Hepatocyte (in vitro differentiated cells): ENCODE measurements at regions not wholly inside any gene's neighbourhood (a gene's known extent, or its start where the extent isn't known, plus 50 kb on each side); places are given as distances from the start of the nearest gene placed in this dataset.

Experiments
- DNase-seq: peaks from one replicate; pipeline ENCODE4 v3.0.0-alpha.2; 2016; ENCODE audit warnings: low spot score
- H2AFZ ChIP-seq: fragments of 200-600 bp; sonication (generic); 2 replicates; pipeline ENCODE4 v1.6.0; 2016; ENCODE audit warnings: antibody characterized with exemption, mild to moderate bottlenecking
- H3K27ac ChIP-seq: fragments of 200-600 bp; sonication (generic); 2 replicates; pipeline ENCODE4 v1.5.1; 2016; ENCODE audit warnings: mild to moderate bottlenecking
- H3K27me3 ChIP-seq: fragments of 200-600 bp; sonication (generic); 2 replicates; pipeline ENCODE4 v1.6.1; 2016
- H3K36me3 ChIP-seq: fragments of 200-600 bp; sonication (generic); replicated peaks from 2 replicates; pipeline ENCODE4 v1.5.1; 2016; ENCODE audit warnings: low read depth; ENCODE audit not compliant: insufficient read depth
- H3K4me1 ChIP-seq: fragments of 200-600 bp; sonication (generic); 2 replicates; pipeline ENCODE4 v1.5.1; 2016; ENCODE audit warnings: mild to moderate bottlenecking, moderate library complexity; ENCODE audit not compliant: insufficient read depth
- H3K4me2 ChIP-seq: fragments of 200-600 bp; sonication (generic); 2 replicates; pipeline ENCODE4 v1.6.0; 2016
- H3K4me3 ChIP-seq: fragments of 200-600 bp; sonication (generic); 2 replicates; pipeline ENCODE4 v1.5.1; 2016; ENCODE audit warnings: mild to moderate bottlenecking
- H3K79me2 ChIP-seq: fragments of 200-600 bp; sonication (generic); 2 replicates; pipeline ENCODE4 v1.6.0; 2017; ENCODE audit warnings: mild to moderate bottlenecking
- H3K9me2 ChIP-seq: fragments of 200-600 bp; sonication (generic); replicated peaks from 2 replicates; pipeline ENCODE4 v1.6.0; 2017; ENCODE audit warnings: mild to moderate bottlenecking; ENCODE audit not compliant: insufficient read depth
- H3K9me3 ChIP-seq: fragments of 200-600 bp; sonication (generic); 2 replicates; pipeline ENCODE4 v1.5.1; 2016; ENCODE audit warnings: low read depth, mild to moderate bottlenecking
- H4K20me1 ChIP-seq: fragments of 200-600 bp; sonication (generic); 2 replicates; pipeline ENCODE4 v1.6.0; 2016; ENCODE audit warnings: mild to moderate bottlenecking; ENCODE audit not compliant: insufficient read depth, poor library complexity, severe bottlenecking
- EZH2 ChIP-seq: fragments of 200-600 bp; sonication (generic); IDR thresholded peaks from 2 replicates; pipeline ENCODE4 v1.6.1; 2016; ENCODE audit warnings: antibody characterized with exemption, mild to moderate bottlenecking, borderline replicate concordance
- EZH2phosphoT487 ChIP-seq: fragments of 200-600 bp; sonication (generic); IDR thresholded peaks from one replicate; pipeline ENCODE4 v1.6.1; 2018; ENCODE audit warnings: antibody characterized with exemption, mild to moderate bottlenecking, low read depth, moderate library complexity; ENCODE audit not compliant: unreplicated experiment, severe bottlenecking
- WGBS: methylation state at CpG from one replicate; pipeline ENCODE4 v1.1.6; 2016; ENCODE audit warnings: low lambda C conversion rate; ENCODE audit errors: missing lambda C conversion rate; 5-methylcytosine and 5-hydroxymethylcytosine counted together
- TF ChIP-seq, protein P1 (sequence below): fragments of 200-600 bp; sonication (generic); IDR thresholded peaks from 2 replicates; pipeline ENCODE4 v1.5.1; 2016; ENCODE audit warnings: antibody characterized with exemption, mild to moderate bottlenecking; ENCODE audit not compliant: poor library complexity

DNA sequence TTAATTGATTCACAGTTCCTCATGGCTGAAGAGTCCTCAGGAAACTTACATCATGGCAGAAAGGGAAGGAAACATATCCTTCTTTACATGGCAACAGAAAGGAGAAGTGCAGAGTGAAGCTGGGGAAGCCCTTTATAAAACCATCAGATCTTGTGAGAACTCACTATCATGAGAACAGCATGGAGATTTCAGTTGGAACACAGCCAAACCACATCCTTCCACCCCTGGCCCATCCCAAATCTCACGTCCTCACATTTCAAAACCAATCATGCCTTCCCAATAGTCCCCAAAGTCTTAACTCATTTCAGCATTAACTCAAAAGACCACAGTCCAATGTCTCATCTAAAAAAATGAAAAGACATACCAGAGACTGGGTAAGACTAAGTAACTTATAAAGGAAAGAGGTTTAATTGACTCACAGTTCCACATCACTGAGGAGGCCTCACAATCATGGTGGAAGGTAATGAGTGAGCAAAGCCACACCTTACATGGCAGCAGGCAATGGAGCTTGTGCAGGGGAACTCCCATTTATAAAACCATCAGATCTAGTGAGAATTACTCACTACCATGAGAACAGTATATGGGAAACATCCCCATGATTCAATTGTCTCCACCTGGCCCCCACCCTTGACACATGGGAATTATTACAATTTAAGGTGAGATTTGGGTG, 105.2 kb downstream of the MRPL39 start:
- 41% methylated on average over 1 of the region's 1 CpG for WGBS
- no peak for DNase-seq
- Histone ChIP-seq H2AFZ (no peak overlapping the region), H3K4me3 (no peak overlapping the region), H3K9me2 (no peaks in the 10 kb centered on the region), H3K79me2 (no peaks in the 10 kb centered on the region), H3K36me3 (no peaks in the 10 kb centered on the region), H4K20me1 (no peaks in the 10 kb centered on the region), H3K9me3 (no peaks in the 10 kb centered on the region), H3K4me1 (no peaks in the 10 kb centered on the region), H3K27me3 (no peaks in the 10 kb centered on the region), H3K4me2 (no peak overlapping the region), H3K27ac (no peak overlapping the region)
- TF ChIP-seq EZH2 (no peak), EZH2phosphoT487 (no peak)
- TF ChIP-seq, protein P1, sequence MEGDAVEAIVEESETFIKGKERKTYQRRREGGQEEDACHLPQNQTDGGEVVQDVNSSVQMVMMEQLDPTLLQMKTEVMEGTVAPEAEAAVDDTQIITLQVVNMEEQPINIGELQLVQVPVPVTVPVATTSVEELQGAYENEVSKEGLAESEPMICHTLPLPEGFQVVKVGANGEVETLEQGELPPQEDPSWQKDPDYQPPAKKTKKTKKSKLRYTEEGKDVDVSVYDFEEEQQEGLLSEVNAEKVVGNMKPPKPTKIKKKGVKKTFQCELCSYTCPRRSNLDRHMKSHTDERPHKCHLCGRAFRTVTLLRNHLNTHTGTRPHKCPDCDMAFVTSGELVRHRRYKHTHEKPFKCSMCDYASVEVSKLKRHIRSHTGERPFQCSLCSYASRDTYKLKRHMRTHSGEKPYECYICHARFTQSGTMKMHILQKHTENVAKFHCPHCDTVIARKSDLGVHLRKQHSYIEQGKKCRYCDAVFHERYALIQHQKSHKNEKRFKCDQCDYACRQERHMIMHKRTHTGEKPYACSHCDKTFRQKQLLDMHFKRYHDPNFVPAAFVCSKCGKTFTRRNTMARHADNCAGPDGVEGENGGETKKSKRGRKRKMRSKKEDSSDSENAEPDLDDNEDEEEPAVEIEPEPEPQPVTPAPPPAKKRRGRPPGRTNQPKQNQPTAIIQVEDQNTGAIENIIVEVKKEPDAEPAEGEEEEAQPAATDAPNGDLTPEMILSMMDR = no peak

DNA sequence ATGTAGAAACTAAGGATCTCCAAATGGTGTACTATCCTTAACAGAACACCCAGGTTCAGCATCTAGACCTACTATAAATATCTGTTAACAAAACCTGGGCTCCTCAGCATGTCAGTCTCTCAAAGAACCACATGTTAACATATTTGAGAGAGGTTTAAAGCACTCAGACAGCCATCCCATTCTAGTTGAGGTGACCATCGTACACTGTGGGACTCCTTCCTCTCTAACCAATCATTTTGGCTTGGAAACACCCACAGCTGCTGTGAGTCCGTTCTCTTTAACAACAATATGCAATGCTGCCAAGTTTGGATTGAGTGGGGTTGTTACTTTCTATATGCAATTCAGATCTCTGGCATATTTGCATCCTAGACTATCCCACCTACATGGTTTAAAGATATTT, 105.8 kb downstream of the MRPL39 start:
- Histone ChIP-seq H3K4me2 (no peak overlapping the region), H3K79me2 (no peaks in the 10 kb centered on the region), H4K20me1 (no peaks in the 10 kb centered on the region), H3K36me3 (no peaks in the 10 kb centered on the region), H2AFZ (no peak overlapping the region), H3K27me3 (no peaks in the 10 kb centered on the region), H3K4me3 (no peak overlapping the region), H3K9me2 (no peaks in the 10 kb centered on the region), H3K27ac (no peak overlapping the region), H3K4me1 (no peaks in the 10 kb centered on the region), H3K9me3 (no peaks in the 10 kb centered on the region)
- no peak for DNase-seq
- WGBS = 62% methylated on average over 2 of the region's 2 CpGs
- TF ChIP-seq EZH2 (no peak), EZH2phosphoT487 (no peak)
- TF ChIP-seq, protein P1 = no peak

DNA sequence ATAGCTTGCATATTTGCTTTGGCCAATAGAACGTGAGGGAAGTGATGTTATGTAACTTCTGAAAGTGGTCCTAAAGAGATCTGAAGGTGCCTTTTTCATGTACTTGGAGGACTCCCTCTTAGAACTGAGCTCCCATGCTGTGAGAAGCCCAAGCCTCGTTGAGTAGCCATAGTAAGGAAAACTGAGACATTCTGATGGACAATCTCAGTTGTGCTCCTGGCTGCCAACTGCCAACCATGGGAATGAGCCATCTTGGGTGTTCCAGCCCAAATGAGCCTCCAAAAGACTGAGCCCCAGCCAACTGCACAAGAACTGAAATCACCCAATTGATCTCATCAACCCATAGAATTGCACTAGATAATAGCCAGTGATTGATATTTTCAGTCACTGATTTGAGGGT, 106.7 kb downstream of the MRPL39 start:
- no peaks in the 10 kb centered on the region for H3K9me3 ChIP-seq
- TF ChIP-seq EZH2phosphoT487 (no peak), EZH2 (no peak)
- TF ChIP-seq, protein P1 = no peak
- H4K20me1 ChIP-seq = no peaks in the 10 kb centered on the region
- H3K4me1 ChIP-seq = no peaks in the 10 kb centered on the region
- H3K27me3 ChIP-seq = no peaks in the 10 kb centered on the region
- DNase-seq = no peak
- H3K9me2 ChIP-seq = no peaks in the 10 kb centered on the region
- H2AFZ ChIP-seq = no peak overlapping the region
- no peak overlapping the region for H3K27ac ChIP-seq
- no peaks in the 10 kb centered on the region for H3K36me3 ChIP-seq
- H3K4me2 ChIP-seq = no peak overlapping the region
- H3K79me2 ChIP-seq = no peaks in the 10 kb centered on the region
- 69% methylated on average over 2 of the region's 2 CpGs for WGBS
- no peak overlapping the region for H3K4me3 ChIP-seq
